ENCODE measurements at regions not wholly inside any gene's neighbourhood (a gene's known extent, or its start where the extent isn't known, plus 50 kb on each side); places are given as distances from the start of the nearest gene placed in this dataset.

DNA sequence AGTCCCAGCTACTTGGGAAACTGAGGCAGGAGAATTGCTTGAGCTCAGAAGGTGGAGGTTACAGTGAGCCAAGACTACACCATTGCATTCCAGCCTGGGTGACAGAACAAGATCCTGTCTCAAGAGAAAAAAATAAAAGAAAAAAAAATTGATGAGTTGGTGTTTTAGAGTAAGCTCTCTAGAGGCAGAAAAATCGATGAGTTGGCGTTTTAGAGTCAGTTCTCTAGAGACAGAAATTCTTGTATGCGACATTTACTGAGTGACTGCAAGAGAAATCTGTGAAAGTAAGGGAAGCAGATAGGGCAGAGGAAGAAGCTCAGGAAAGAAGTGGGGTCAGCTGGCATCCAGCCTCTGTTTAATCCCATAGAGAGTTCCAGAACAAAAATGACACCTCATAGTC lies 298.7 kb upstream of the ARRDC4 start:
- no peaks in the 10 kb centered on the region for H3K36me3 ChIP-seq (ENCODE audit: low read depth)
- peaks cover 1% of the 10 kb centered on the region for H3K27me3 ChIP-seq (ENCODE audit: insufficient read depth, poor library complexity, severe bottlenecking)
- ATAC-seq (ENCODE audit: low read depth) = no peak
- H3K27ac ChIP-seq (ENCODE audit: poor library complexity, severe bottlenecking) = no peak overlapping the region
- DNase-seq (ENCODE audit: low spot score) = no peak
- TF ChIP-seq, protein P1, sequence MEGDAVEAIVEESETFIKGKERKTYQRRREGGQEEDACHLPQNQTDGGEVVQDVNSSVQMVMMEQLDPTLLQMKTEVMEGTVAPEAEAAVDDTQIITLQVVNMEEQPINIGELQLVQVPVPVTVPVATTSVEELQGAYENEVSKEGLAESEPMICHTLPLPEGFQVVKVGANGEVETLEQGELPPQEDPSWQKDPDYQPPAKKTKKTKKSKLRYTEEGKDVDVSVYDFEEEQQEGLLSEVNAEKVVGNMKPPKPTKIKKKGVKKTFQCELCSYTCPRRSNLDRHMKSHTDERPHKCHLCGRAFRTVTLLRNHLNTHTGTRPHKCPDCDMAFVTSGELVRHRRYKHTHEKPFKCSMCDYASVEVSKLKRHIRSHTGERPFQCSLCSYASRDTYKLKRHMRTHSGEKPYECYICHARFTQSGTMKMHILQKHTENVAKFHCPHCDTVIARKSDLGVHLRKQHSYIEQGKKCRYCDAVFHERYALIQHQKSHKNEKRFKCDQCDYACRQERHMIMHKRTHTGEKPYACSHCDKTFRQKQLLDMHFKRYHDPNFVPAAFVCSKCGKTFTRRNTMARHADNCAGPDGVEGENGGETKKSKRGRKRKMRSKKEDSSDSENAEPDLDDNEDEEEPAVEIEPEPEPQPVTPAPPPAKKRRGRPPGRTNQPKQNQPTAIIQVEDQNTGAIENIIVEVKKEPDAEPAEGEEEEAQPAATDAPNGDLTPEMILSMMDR (IDR thresholded peaks at IDR 0.05; ENCODE audit: poor library complexity, severe bottlenecking) = no peak
- H3K4me1 ChIP-seq (ENCODE audit: insufficient read depth, poor library complexity, severe bottlenecking) = no peaks in the 10 kb centered on the region
- no peaks in the 10 kb centered on the region for H3K9me3 ChIP-seq (ENCODE audit: severe bottlenecking)
- no peak overlapping the region for H3K4me3 ChIP-seq (ENCODE audit: severe bottlenecking)

DNA sequence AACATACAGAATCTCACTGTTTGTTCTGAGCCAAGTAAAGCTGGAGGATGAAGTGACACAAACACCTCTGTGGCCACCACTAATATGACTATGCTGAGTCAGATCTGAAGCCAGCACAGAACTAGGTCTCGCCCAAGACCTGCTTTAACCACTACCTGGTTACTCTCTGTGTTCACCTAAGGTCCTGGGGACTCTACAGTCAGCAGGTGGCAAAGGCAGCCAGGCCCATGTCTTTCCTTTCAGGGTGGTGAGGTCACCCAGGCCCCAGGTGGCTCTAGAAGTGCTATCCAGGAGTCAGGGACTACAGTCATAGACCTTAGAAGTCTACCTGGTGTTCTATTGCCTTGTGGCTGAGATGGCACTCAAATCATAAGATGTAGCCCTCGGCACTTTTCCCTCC lies 287.9 kb upstream of the ARRDC4 start:
- H3K9me3 ChIP-seq (ENCODE audit: severe bottlenecking) = no peaks in the 10 kb centered on the region

DNA sequence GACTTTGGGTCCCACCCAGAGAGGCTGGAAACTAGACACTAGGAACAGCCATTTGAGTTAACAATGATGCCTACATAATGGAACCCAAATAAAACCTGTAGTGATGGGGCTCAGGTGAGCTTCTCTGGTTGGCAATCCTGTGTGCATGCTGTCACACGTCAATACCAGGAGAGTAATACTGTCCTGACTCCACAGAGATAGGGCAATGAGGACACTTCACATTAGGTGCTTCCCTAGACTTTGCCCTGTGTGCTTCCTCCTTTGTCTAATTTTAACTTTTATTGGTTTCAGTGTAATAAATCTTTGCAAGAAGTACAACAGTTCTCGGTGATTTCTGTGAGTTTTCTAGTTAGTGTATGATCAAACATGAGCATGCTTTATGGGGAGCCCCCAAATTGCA lies 281.8 kb upstream of the ARRDC4 start:
- peaks cover 3% of the 10 kb centered on the region for H3K27me3 ChIP-seq (ENCODE audit: insufficient read depth, poor library complexity, severe bottlenecking)
- no peak for ATAC-seq (ENCODE audit: low read depth)
- no peaks in the 10 kb centered on the region for H3K9me3 ChIP-seq (ENCODE audit: severe bottlenecking)
- H3K36me3 ChIP-seq (ENCODE audit: low read depth) = no peaks in the 10 kb centered on the region
- H3K27ac ChIP-seq (ENCODE audit: poor library complexity, severe bottlenecking) = no peak overlapping the region
- TF ChIP-seq, protein P1 (IDR thresholded peaks at IDR 0.05; ENCODE audit: poor library complexity, severe bottlenecking) = no peak
- no peak for DNase-seq (ENCODE audit: low spot score)
- no peaks in the 10 kb centered on the region for H3K4me1 ChIP-seq (ENCODE audit: insufficient read depth, poor library complexity, severe bottlenecking)
- no peak overlapping the region for H3K4me3 ChIP-seq (ENCODE audit: severe bottlenecking)

More for the DNA sequence above, 287.9 kb upstream of the ARRDC4 start:
- Histone ChIP-seq H3K4me1 (ENCODE audit: insufficient read depth, poor library complexity, severe bottlenecking) (no peaks in the 10 kb centered on the region), H3K27me3 (ENCODE audit: insufficient read depth, poor library complexity, severe bottlenecking) (peaks cover 3% of the 10 kb centered on the region), H3K4me3 (ENCODE audit: severe bottlenecking) (no peak overlapping the region), H3K36me3 (ENCODE audit: low read depth) (no peaks in the 10 kb centered on the region), H3K27ac (ENCODE audit: poor library complexity, severe bottlenecking) (no peak overlapping the region)
- DNase-seq (ENCODE audit: low spot score) = no peak
- peak; percentile 14; the same call in 1 of the 3 replicates for ATAC-seq (ENCODE audit: low read depth)
- TF ChIP-seq, protein P1 (IDR thresholded peaks at IDR 0.05; ENCODE audit: poor library complexity, severe bottlenecking) = no peak

DNA sequence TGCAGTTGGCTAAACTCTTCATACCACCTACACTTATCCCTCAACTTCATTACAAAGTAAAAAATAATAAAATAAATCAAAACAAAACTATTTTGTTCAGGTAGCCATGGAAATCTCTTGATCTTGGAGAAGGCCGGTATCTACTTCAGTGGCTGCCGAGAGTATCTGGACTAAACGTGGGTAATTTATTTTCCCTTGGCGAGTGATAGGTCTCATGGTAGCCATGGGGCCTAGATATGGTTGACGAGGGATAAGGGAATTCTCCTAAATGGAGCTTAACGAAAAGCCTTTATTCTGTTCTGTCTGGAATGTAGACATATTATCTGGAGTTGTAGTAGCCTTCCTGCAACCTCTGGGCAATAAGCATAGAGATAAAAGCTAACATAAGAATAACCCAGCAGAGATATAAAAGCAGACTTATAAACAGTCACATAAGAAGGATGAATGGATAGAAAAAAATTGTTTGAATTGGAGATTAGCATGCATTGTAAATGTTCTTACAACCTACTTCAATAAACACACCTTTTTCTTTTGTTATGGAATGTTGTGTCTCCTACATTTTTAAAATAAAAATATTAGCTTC lies 281.3 kb upstream of the ARRDC4 start:
- no peak for ATAC-seq (ENCODE audit: low read depth)
- no peaks in the 10 kb centered on the region for H3K9me3 ChIP-seq (ENCODE audit: severe bottlenecking)
- DNase-seq (ENCODE audit: low spot score) = no peak
- no peaks in the 10 kb centered on the region for H3K4me1 ChIP-seq (ENCODE audit: insufficient read depth, poor library complexity, severe bottlenecking)
- H3K27ac ChIP-seq (ENCODE audit: poor library complexity, severe bottlenecking) = no peak overlapping the region
- H3K27me3 ChIP-seq (ENCODE audit: insufficient read depth, poor library complexity, severe bottlenecking) = peaks cover 3% of the 10 kb centered on the region
- H3K4me3 ChIP-seq (ENCODE audit: severe bottlenecking) = no peak overlapping the region
- TF ChIP-seq, protein P1 (IDR thresholded peaks at IDR 0.05; ENCODE audit: poor library complexity, severe bottlenecking) = no peak
- H3K36me3 ChIP-seq (ENCODE audit: low read depth) = no peaks in the 10 kb centered on the region

DNA sequence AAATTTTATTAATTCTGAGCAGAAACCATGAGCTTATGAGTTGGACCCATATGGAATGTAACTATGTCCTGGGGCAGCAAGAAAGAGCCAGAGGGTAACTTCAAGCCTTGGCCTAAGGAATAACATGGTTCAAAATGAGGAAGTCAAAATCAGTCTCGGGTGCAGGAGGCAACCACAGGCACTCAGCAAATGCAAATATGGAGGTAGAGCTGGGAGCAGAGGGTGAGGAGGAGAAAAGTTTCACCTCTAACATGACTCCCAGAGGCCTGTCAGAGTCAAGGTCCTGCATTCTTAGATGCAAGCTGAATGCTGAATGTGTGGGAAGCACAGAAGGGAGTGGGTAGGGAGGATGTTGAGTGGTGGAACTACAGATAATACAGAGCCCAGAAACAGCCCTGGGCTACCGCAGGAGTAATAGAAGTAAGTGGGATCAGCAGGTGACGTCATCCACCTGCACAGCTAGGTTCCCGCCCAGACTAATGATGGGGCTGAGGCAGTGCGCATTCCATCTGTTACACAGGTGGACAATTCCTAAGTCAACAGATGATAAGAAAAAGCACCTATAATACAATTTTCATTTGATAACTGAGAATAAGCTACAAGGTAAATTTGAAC lies 279.8 kb upstream of the ARRDC4 start:
- Histone ChIP-seq H3K4me1 (ENCODE audit: insufficient read depth, poor library complexity, severe bottlenecking) (no peaks in the 10 kb centered on the region), H3K27me3 (ENCODE audit: insufficient read depth, poor library complexity, severe bottlenecking) (peaks cover 4% of the 10 kb centered on the region), H3K36me3 (ENCODE audit: low read depth) (no peaks in the 10 kb centered on the region), H3K9me3 (ENCODE audit: severe bottlenecking) (no peaks in the 10 kb centered on the region), H3K27ac (ENCODE audit: poor library complexity, severe bottlenecking) (no peak overlapping the region), H3K4me3 (ENCODE audit: severe bottlenecking) (no peak overlapping the region)
- DNase-seq (ENCODE audit: low spot score) = no peak
- TF ChIP-seq, protein P1 (IDR thresholded peaks at IDR 0.05; ENCODE audit: poor library complexity, severe bottlenecking) = no peak
- no peak for ATAC-seq (ENCODE audit: low read depth)
